ENCODE measurements at regions not wholly inside any gene's neighbourhood (a gene's known extent, or its start where the extent isn't known, plus 50 kb on each side); places are given as distances from the start of the nearest gene placed in this dataset.

- TF ChIP-seq POLR2A (IDR thresholded peaks at IDR 0.05; ENCODE audit: low read depth, low read length) (no peak), POLR2AphosphoS5 (IDR thresholded peaks at IDR 0.05; ENCODE audit: low read depth, low read length) (no peak), TAF1 (IDR thresholded peaks at IDR 0.05; ENCODE audit: low read depth, low read length) (no peak)
These were observed 144.6 kb upstream of the VEPH1 start for GRCh38 chr3:157647820-157648219.

Measured in GM12891 (cell line).